ENCODE measurements at regions not wholly inside any gene's neighbourhood (a gene's known extent, or its start where the extent isn't known, plus 50 kb on each side); places are given as distances from the start of the nearest gene placed in this dataset.

- TF ChIP-seq, protein P1, sequence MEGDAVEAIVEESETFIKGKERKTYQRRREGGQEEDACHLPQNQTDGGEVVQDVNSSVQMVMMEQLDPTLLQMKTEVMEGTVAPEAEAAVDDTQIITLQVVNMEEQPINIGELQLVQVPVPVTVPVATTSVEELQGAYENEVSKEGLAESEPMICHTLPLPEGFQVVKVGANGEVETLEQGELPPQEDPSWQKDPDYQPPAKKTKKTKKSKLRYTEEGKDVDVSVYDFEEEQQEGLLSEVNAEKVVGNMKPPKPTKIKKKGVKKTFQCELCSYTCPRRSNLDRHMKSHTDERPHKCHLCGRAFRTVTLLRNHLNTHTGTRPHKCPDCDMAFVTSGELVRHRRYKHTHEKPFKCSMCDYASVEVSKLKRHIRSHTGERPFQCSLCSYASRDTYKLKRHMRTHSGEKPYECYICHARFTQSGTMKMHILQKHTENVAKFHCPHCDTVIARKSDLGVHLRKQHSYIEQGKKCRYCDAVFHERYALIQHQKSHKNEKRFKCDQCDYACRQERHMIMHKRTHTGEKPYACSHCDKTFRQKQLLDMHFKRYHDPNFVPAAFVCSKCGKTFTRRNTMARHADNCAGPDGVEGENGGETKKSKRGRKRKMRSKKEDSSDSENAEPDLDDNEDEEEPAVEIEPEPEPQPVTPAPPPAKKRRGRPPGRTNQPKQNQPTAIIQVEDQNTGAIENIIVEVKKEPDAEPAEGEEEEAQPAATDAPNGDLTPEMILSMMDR (IDR thresholded peaks at IDR 0.05; ENCODE audit: insufficient read depth, low read length, poor library complexity, severe bottlenecking): no peak
- TF ChIP-seq EZH2phosphoT487 (conservative IDR thresholded peaks at IDR 0.05; ENCODE audit: low read length): no peak
Measured at GRCh38 chr20:11993886-11994461, 76.3 kb downstream of the BTBD3 start.
